ENCODE measurements at regions not wholly inside any gene's neighbourhood (a gene's known extent, or its start where the extent isn't known, plus 50 kb on each side); places are given as distances from the start of the nearest gene placed in this dataset.

GRCh38 chr13:106799781-106800335, 231.9 kb upstream of the ARGLU1 start:
- no peak overlapping the region for H3K4me3 Mint-ChIP-seq
- DNase-seq (ENCODE audit: low read depth, low spot score): no peak
- TF ChIP-seq CTCF (conservative IDR thresholded peaks at IDR 0.05): no peak
- peak overlapping the region; percentile 70 for H3K27ac Mint-ChIP-seq (ENCODE audit: unreplicated experiment)
- H3K36me3 Mint-ChIP-seq (ENCODE audit: low read depth): no peaks in the 10 kb centered on the region
- peaks cover 18% of the 10 kb centered on the region for H3K27me3 Mint-ChIP-seq (ENCODE audit: low read depth)
- H3K4me1 Mint-ChIP-seq: peaks cover 48% of the 10 kb centered on the region
- no peaks in the 10 kb centered on the region for H3K9me3 Mint-ChIP-seq

GRCh38 chr13:106797081-106797640, 229.2 kb upstream of the ARGLU1 start:
- Mint-ChIP-seq H3K4me1 (peaks cover 39% of the 10 kb centered on the region), H3K4me3 (no peak overlapping the region)
- no peak for TF ChIP-seq CTCF (conservative IDR thresholded peaks at IDR 0.05)

GRCh38 chr13:106796280-106797047, 228.5 kb upstream of the ARGLU1 start:
- no peak for TF ChIP-seq CTCF (conservative IDR thresholded peaks at IDR 0.05)
- H3K4me3 Mint-ChIP-seq: peak overlapping the region; percentile 56
- peak overlapping the region; percentile 2 for H3K27ac Mint-ChIP-seq (ENCODE audit: unreplicated experiment)
- no peak for DNase-seq (ENCODE audit: low read depth, low spot score)
- H3K4me1 Mint-ChIP-seq: peaks cover 39% of the 10 kb centered on the region
- H3K36me3 Mint-ChIP-seq (ENCODE audit: low read depth): no peaks in the 10 kb centered on the region
- peaks cover 2% of the 10 kb centered on the region for H3K9me3 Mint-ChIP-seq
- peaks cover 18% of the 10 kb centered on the region for H3K27me3 Mint-ChIP-seq (ENCODE audit: low read depth)

More at GRCh38 chr13:106797081-106797640, 229.2 kb upstream of the ARGLU1 start:
- peaks cover 2% of the 10 kb centered on the region for H3K9me3 Mint-ChIP-seq
- no peak overlapping the region for H3K27ac Mint-ChIP-seq (ENCODE audit: unreplicated experiment)
- H3K27me3 Mint-ChIP-seq (ENCODE audit: low read depth): peaks cover 18% of the 10 kb centered on the region
- no peaks in the 10 kb centered on the region for H3K36me3 Mint-ChIP-seq (ENCODE audit: low read depth)
- no peak for DNase-seq (ENCODE audit: low read depth, low spot score)

GRCh38 chr13:106795847-106796246, 227.9 kb upstream of the ARGLU1 start:
- Mint-ChIP-seq H3K4me3 (peak overlapping the region; percentile 56), H3K27ac (ENCODE audit: unreplicated experiment) (no peak overlapping the region), H3K27me3 (ENCODE audit: low read depth) (peaks cover 18% of the 10 kb centered on the region), H3K36me3 (ENCODE audit: low read depth) (no peaks in the 10 kb centered on the region), H3K9me3 (peaks cover 2% of the 10 kb centered on the region), H3K4me1 (peaks cover 39% of the 10 kb centered on the region)
- DNase-seq (ENCODE audit: low read depth, low spot score): no peak
- TF ChIP-seq CTCF (conservative IDR thresholded peaks at IDR 0.05): no peak

GRCh38 chr13:106794117-106794516, 226.2 kb upstream of the ARGLU1 start:
- peaks cover 27% of the 10 kb centered on the region for H3K4me1 Mint-ChIP-seq
- no peak for TF ChIP-seq CTCF (conservative IDR thresholded peaks at IDR 0.05)
- H3K4me3 Mint-ChIP-seq: no peak overlapping the region
- H3K36me3 Mint-ChIP-seq (ENCODE audit: low read depth): no peaks in the 10 kb centered on the region
- peaks cover 2% of the 10 kb centered on the region for H3K9me3 Mint-ChIP-seq
- H3K27me3 Mint-ChIP-seq (ENCODE audit: low read depth): peaks cover 18% of the 10 kb centered on the region
- H3K27ac Mint-ChIP-seq (ENCODE audit: unreplicated experiment): no peak overlapping the region
- no peak for DNase-seq (ENCODE audit: low read depth, low spot score)

Measured in neural crest cell (in vitro differentiated cells).